ENCODE measurements at regions not wholly inside any gene's neighbourhood (a gene's known extent, or its start where the extent isn't known, plus 50 kb on each side); places are given as distances from the start of the nearest gene placed in this dataset.

DNA sequence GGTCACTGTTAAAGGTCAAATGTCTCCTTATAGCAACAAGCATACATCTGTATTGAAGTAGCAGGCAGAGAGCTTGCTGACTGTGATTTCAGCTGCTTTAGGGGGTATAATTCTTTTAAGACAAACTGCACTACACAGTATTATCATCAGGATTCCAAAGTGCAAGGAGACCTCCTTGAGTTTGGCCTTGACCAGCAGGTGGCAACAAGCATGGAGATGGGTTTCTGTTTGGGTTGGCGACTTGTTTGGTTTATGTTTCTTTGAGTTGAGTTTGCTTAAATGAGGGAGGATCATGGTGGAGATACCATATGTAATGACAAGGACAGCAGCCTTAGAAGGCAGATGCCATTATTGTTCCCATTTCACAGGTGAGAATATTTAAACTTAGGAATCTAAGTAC is 681.0 kb upstream of the ID2 start:
- TF ChIP-seq, protein P1, sequence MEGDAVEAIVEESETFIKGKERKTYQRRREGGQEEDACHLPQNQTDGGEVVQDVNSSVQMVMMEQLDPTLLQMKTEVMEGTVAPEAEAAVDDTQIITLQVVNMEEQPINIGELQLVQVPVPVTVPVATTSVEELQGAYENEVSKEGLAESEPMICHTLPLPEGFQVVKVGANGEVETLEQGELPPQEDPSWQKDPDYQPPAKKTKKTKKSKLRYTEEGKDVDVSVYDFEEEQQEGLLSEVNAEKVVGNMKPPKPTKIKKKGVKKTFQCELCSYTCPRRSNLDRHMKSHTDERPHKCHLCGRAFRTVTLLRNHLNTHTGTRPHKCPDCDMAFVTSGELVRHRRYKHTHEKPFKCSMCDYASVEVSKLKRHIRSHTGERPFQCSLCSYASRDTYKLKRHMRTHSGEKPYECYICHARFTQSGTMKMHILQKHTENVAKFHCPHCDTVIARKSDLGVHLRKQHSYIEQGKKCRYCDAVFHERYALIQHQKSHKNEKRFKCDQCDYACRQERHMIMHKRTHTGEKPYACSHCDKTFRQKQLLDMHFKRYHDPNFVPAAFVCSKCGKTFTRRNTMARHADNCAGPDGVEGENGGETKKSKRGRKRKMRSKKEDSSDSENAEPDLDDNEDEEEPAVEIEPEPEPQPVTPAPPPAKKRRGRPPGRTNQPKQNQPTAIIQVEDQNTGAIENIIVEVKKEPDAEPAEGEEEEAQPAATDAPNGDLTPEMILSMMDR (IDR thresholded peaks at IDR 0.05): no peak
- TF ChIP-seq POLR2A (IDR thresholded peaks at IDR 0.05): no peak
